Mucosa of gallbladder (tissue), 1 donor: ENCODE measurements at regions not wholly inside any gene's neighbourhood (a gene's known extent, or its start where the extent isn't known, plus 50 kb on each side); places are given as distances from the start of the nearest gene placed in this dataset.

ENCODE experiments used
- DNase-seq: peaks from one replicate; pipeline ENCODE4 v3.0.0-alpha.2; 2020; ENCODE audit warnings: low spot score
- donor health status: DM: no; HTN: no; CAD: no.

GRCh38 chr12:70154960-70155589, 88.2 kb upstream of the CNOT2 start:
- DNase-seq = no peak

- DNase-seq = no peak
Observed at GRCh38 chr12:70157099-70157498, 86.1 kb upstream of the CNOT2 start.

- DNase-seq = no peak
Observed at GRCh38 chr12:70165450-70165849, 77.8 kb upstream of the CNOT2 start.

GRCh38 chr12:70176290-70176689, 66.9 kb upstream of the CNOT2 start:
- no peak for DNase-seq

GRCh38 chr12:70177631-70178030, 65.6 kb upstream of the CNOT2 start:
- DNase-seq = no peak

GRCh38 chr12:70178038-70178437, 65.2 kb upstream of the CNOT2 start:
- DNase-seq = no peak

GRCh38 chr12:70180130-70180529, 63.1 kb upstream of the CNOT2 start:
- DNase-seq = peak; percentile 52

GRCh38 chr12:70185301-70185700, 57.9 kb upstream of the CNOT2 start:
- DNase-seq = no peak

GRCh38 chr12:70186436-70186835, 56.8 kb upstream of the CNOT2 start:
- DNase-seq = no peak

- DNase-seq = no peak
Observed at GRCh38 chr12:70190262-70191010, 52.8 kb upstream of the CNOT2 start.
